ENCODE measurements at regions not wholly inside any gene's neighbourhood (a gene's known extent, or its start where the extent isn't known, plus 50 kb on each side); places are given as distances from the start of the nearest gene placed in this dataset.
"Not testable (repeated sequence)": the region's sequence is repeated elsewhere in the genome, so short reads cannot be mapped to it uniquely, and the experiment has no call there.

GRCh38 chr5:39980056-39980455, 555.3 kb upstream of the DAB2 start:
- DNase-seq (ENCODE audit: low read depth) = peak; percentile 33

GRCh38 chr5:39977066-39977655, 552.4 kb upstream of the DAB2 start:
- DNase-seq (ENCODE audit: low read depth) = no peak

- no peak for DNase-seq (ENCODE audit: low read depth)
Measured at GRCh38 chr5:39970117-39970798, 545.5 kb upstream of the DAB2 start.

- DNase-seq (ENCODE audit: low read depth) = no peak
Measured at GRCh38 chr5:39968381-39968780, 543.6 kb upstream of the DAB2 start.

- no peak for DNase-seq (ENCODE audit: low read depth)
Measured at GRCh38 chr5:39955156-39955555, 530.4 kb upstream of the DAB2 start.

- no peak for DNase-seq (ENCODE audit: low read depth)
Measured at GRCh38 chr5:39951070-39951469, 526.3 kb upstream of the DAB2 start.

- DNase-seq (ENCODE audit: low read depth) = peak; percentile 74
Measured at GRCh38 chr5:39948867-39949468, 524.2 kb upstream of the DAB2 start.

GRCh38 chr5:39948341-39948740, 523.6 kb upstream of the DAB2 start:
- DNase-seq (ENCODE audit: low read depth) = no peak

- DNase-seq (ENCODE audit: low read depth) = peak; percentile 20
Measured at GRCh38 chr5:39947657-39948056, 522.9 kb upstream of the DAB2 start.

GRCh38 chr5:39946356-39947045, 521.7 kb upstream of the DAB2 start:
- DNase-seq (ENCODE audit: low read depth) = no peak

GRCh38 chr5:39945870-39946269, 521.1 kb upstream of the DAB2 start:
- DNase-seq (ENCODE audit: low read depth) = no peak

GRCh38 chr5:39943811-39944210, 519.0 kb upstream of the DAB2 start:
- no peak for DNase-seq (ENCODE audit: low read depth)

- no peak for DNase-seq (ENCODE audit: low read depth)
Measured at GRCh38 chr5:39942606-39943005, 517.8 kb upstream of the DAB2 start.

GRCh38 chr5:39941416-39941815, 516.6 kb upstream of the DAB2 start:
- DNase-seq (ENCODE audit: low read depth) = no peak

- DNase-seq (ENCODE audit: low read depth) = no peak
Measured at GRCh38 chr5:39934830-39935229, 510.1 kb upstream of the DAB2 start.

GRCh38 chr5:39933061-39933460, 508.3 kb upstream of the DAB2 start:
- no peak for DNase-seq (ENCODE audit: low read depth)

GRCh38 chr5:39928709-39929108, 503.9 kb upstream of the DAB2 start:
- DNase-seq (ENCODE audit: low read depth) = no peak

- no peak for DNase-seq (ENCODE audit: low read depth)
Measured at GRCh38 chr5:39919876-39920275, 495.1 kb upstream of the DAB2 start.

GRCh38 chr5:39912906-39913305, 488.1 kb upstream of the DAB2 start:
- DNase-seq (ENCODE audit: low read depth) = no peak

- DNase-seq (ENCODE audit: low read depth) = not testable (repeated sequence)
Measured at GRCh38 chr5:39907267-39907951, 482.6 kb upstream of the DAB2 start.

- peak; percentile 65 for DNase-seq (ENCODE audit: low read depth)
Measured at GRCh38 chr5:39906146-39906545, 481.4 kb upstream of the DAB2 start.

- DNase-seq (ENCODE audit: low read depth) = no peak
Measured at GRCh38 chr5:39905356-39905755, 480.6 kb upstream of the DAB2 start.

Data from LHCN-M2 (cell line).